ENCODE measurements at regions not wholly inside any gene's neighbourhood (a gene's known extent, or its start where the extent isn't known, plus 50 kb on each side); places are given as distances from the start of the nearest gene placed in this dataset.

GRCh38 chr4:170662250-170662649, 572.5 kb upstream of the AADAT start:
- no peaks in the 10 kb centered on the region for H4K20me1 ChIP-seq (ENCODE audit: insufficient read depth, low read length)
- H3K4me2 ChIP-seq (ENCODE audit: insufficient read depth, low read length) = no peak overlapping the region

GRCh38 chr4:170657761-170658160, 568.0 kb upstream of the AADAT start:
- no peak for DNase-seq (ENCODE audit: insufficient read length, low spot score, missing footprints)
- Histone ChIP-seq H2AFZ (ENCODE audit: low read length) (no peak overlapping the region), H3K4me1 (ENCODE audit: insufficient read depth, low read length) (no peaks in the 10 kb centered on the region), H3K27ac (ENCODE audit: low read depth, low read length) (no peak overlapping the region), H3K36me3 (ENCODE audit: insufficient read depth, low read length) (no peaks in the 10 kb centered on the region), H3K79me2 (ENCODE audit: insufficient read depth, low read length) (no peaks in the 10 kb centered on the region), H3K4me2 (ENCODE audit: insufficient read depth, low read length) (no peak overlapping the region), H3K27me3 (ENCODE audit: insufficient read depth, low read length) (no peaks in the 10 kb centered on the region), H3K9me3 (ENCODE audit: low read depth, low read length) (no peaks in the 10 kb centered on the region), H3K4me3 (ENCODE audit: insufficient read depth, low read length) (no peak overlapping the region), H4K20me1 (ENCODE audit: insufficient read depth, low read length) (no peaks in the 10 kb centered on the region)
- no peak for TF ChIP-seq CTCF (IDR thresholded peaks at IDR 0.05; ENCODE audit: extremely low read depth, low read depth, low read length)

More at GRCh38 chr4:170662250-170662649, 572.5 kb upstream of the AADAT start:
- no peak overlapping the region for H3K4me3 ChIP-seq (ENCODE audit: insufficient read depth, low read length)
- H3K9me3 ChIP-seq (ENCODE audit: low read depth, low read length) = no peaks in the 10 kb centered on the region
- DNase-seq (ENCODE audit: insufficient read length, low spot score, missing footprints) = no peak
- no peaks in the 10 kb centered on the region for H3K4me1 ChIP-seq (ENCODE audit: insufficient read depth, low read length)
- H3K79me2 ChIP-seq (ENCODE audit: insufficient read depth, low read length) = no peaks in the 10 kb centered on the region
- no peak for TF ChIP-seq CTCF (IDR thresholded peaks at IDR 0.05; ENCODE audit: extremely low read depth, low read depth, low read length)
- no peaks in the 10 kb centered on the region for H3K36me3 ChIP-seq (ENCODE audit: insufficient read depth, low read length)
- no peak overlapping the region for H2AFZ ChIP-seq (ENCODE audit: low read length)
- H3K27ac ChIP-seq (ENCODE audit: low read depth, low read length) = no peak overlapping the region
- no peaks in the 10 kb centered on the region for H3K27me3 ChIP-seq (ENCODE audit: insufficient read depth, low read length)

- H3K9me3 ChIP-seq (ENCODE audit: low read depth, low read length) = no peaks in the 10 kb centered on the region
- H4K20me1 ChIP-seq (ENCODE audit: insufficient read depth, low read length) = no peaks in the 10 kb centered on the region
- H3K4me3 ChIP-seq (ENCODE audit: insufficient read depth, low read length) = no peak overlapping the region
- no peak overlapping the region for H2AFZ ChIP-seq (ENCODE audit: low read length)
- no peaks in the 10 kb centered on the region for H3K27me3 ChIP-seq (ENCODE audit: insufficient read depth, low read length)
- no peak for TF ChIP-seq CTCF (IDR thresholded peaks at IDR 0.05; ENCODE audit: extremely low read depth, low read depth, low read length)
- H3K4me2 ChIP-seq (ENCODE audit: insufficient read depth, low read length) = no peak overlapping the region
- no peak for DNase-seq (ENCODE audit: insufficient read length, low spot score, missing footprints)
- H3K27ac ChIP-seq (ENCODE audit: low read depth, low read length) = no peak overlapping the region
- no peaks in the 10 kb centered on the region for H3K36me3 ChIP-seq (ENCODE audit: insufficient read depth, low read length)
- peaks cover 3% of the 10 kb centered on the region for H3K4me1 ChIP-seq (ENCODE audit: insufficient read depth, low read length)
- H3K79me2 ChIP-seq (ENCODE audit: insufficient read depth, low read length) = no peaks in the 10 kb centered on the region
Observed at GRCh38 chr4:170656506-170656905, 566.8 kb upstream of the AADAT start.

- H3K27me3 ChIP-seq (ENCODE audit: insufficient read depth, low read length) = no peaks in the 10 kb centered on the region
- no peak overlapping the region for H3K27ac ChIP-seq (ENCODE audit: low read depth, low read length)
- no peaks in the 10 kb centered on the region for H3K79me2 ChIP-seq (ENCODE audit: insufficient read depth, low read length)
- no peak for TF ChIP-seq CTCF (IDR thresholded peaks at IDR 0.05; ENCODE audit: extremely low read depth, low read depth, low read length)
- no peak overlapping the region for H3K4me3 ChIP-seq (ENCODE audit: insufficient read depth, low read length)
- H3K36me3 ChIP-seq (ENCODE audit: insufficient read depth, low read length) = no peaks in the 10 kb centered on the region
- no peak overlapping the region for H3K4me2 ChIP-seq (ENCODE audit: insufficient read depth, low read length)
- no peak overlapping the region for H2AFZ ChIP-seq (ENCODE audit: low read length)
- H3K4me1 ChIP-seq (ENCODE audit: insufficient read depth, low read length) = peaks cover 3% of the 10 kb centered on the region
- no peak for DNase-seq (ENCODE audit: insufficient read length, low spot score, missing footprints)
- H3K9me3 ChIP-seq (ENCODE audit: low read depth, low read length) = no peaks in the 10 kb centered on the region
- H4K20me1 ChIP-seq (ENCODE audit: insufficient read depth, low read length) = no peaks in the 10 kb centered on the region
Observed at GRCh38 chr4:170652571-170652970, 562.8 kb upstream of the AADAT start.

Measured in osteoblast (primary cell).